Uterus (tissue), 3 donors: ENCODE measurements at regions not wholly inside any gene's neighbourhood (a gene's known extent, or its start where the extent isn't known, plus 50 kb on each side); places are given as distances from the start of the nearest gene placed in this dataset.

Experiments
- DNase-seq, 2 donors: peaks; one replicate each; pipeline ENCODE4 v3.0.0-alpha.2; 2019 to 2020
- H3K27ac ChIP-seq, 2 donors: fragments of 200-600 bp; sonication (generic); 1 replicate in 1 of 2; 2 replicates in 1 of 2; pipeline ENCODE4 v1.5.1; 2016 to 2018
- H3K27me3 ChIP-seq, 2 donors: fragments of 200-600 bp; sonication (generic); one replicate each; pipeline ENCODE4 v1.5.1; 2018 to 2019; ENCODE audit warnings: control low read depth in 1 of 2
- H3K36me3 ChIP-seq, 2 donors: fragments of 200-600 bp; sonication (generic); one replicate each; pipeline ENCODE4 v1.5.1; 2019; ENCODE audit warnings: control low read depth in 1 of 2
- H3K4me1 ChIP-seq, 2 donors: fragments of 200-600 bp; sonication (generic); one replicate each; pipeline ENCODE4 v1.5.1; 2018 to 2019; ENCODE audit warnings: control low read depth in 1 of 2
- H3K4me3 ChIP-seq, 2 donors: fragments of 200-600 bp; sonication (generic); 1 replicate in 1 of 2; 2 replicates in 1 of 2; pipeline ENCODE4 v1.5.1; 2018 to 2019; ENCODE audit warnings: mild to moderate bottlenecking in 1 of 2
- H3K9me3 ChIP-seq, 2 donors: fragments of 200-600 bp; sonication (generic); one replicate each; pipeline ENCODE4 v1.5.1; 2019; ENCODE audit warnings: control low read depth in 1 of 2
- CTCF ChIP-seq, 4 experiments: fragments of 200-600 bp in 2 of 4; fragments of 450-650 bp in 2 of 4; sonication (generic) in 2 of 4; IDR thresholded peaks; one replicate each; pipeline ENCODE4 v1.5.1; 2016 to 2019; ENCODE audit warnings: antibody characterized with exemption in 4 of 4, mild to moderate bottlenecking in 2 of 4, moderate library complexity in 1 of 4
- POLR2A ChIP-seq, 2 donors: fragments of 450-650 bp; IDR thresholded peaks; one replicate each; pipeline ENCODE4 v1.6.1; 2016; ENCODE audit warnings: antibody characterized with exemption in 2 of 2, mild to moderate bottlenecking in 1 of 2, moderate library complexity in 1 of 2
- intact Hi-C: fragments of 100-400 bp; cut with DNase I; formaldehyde crosslinking; loops from one replicate; pipeline ENCODE4 v1.15.1; 2023; ENCODE audit warnings: low total_unique reads
- donor health status: DM: yes; HTN: yes; CAD: no.

- no peaks in the 10 kb centered on the region for H3K27me3 ChIP-seq
- TF ChIP-seq CTCF (IDR thresholded peaks at IDR 0.05) (no peak), POLR2A (IDR thresholded peaks at IDR 0.05) (no peak)
- intact Hi-C loops = no loop called here
- H3K27ac ChIP-seq = no peak overlapping the region
- H3K4me3 ChIP-seq = no peak overlapping the region
- no peak for DNase-seq
- no peaks in the 10 kb centered on the region for H3K4me1 ChIP-seq
- H3K9me3 ChIP-seq = no peaks in the 10 kb centered on the region
- no peaks in the 10 kb centered on the region for H3K36me3 ChIP-seq
These were observed 410.2 kb upstream of the PSMD7 start for GRCh38 chr16:73886426-73886825.

GRCh38 chr16:73885319-73885718 is 411.3 kb upstream of the PSMD7 start:
- no peak for TF ChIP-seq CTCF (IDR thresholded peaks at IDR 0.05)
- DNase-seq = no peak
- intact Hi-C loops = no loop called here
- Histone ChIP-seq H3K27ac (no peak overlapping the region), H3K27me3 (no peaks in the 10 kb centered on the region), H3K4me1 (no peaks in the 10 kb centered on the region), H3K4me3 (no peak overlapping the region), H3K36me3 (no peaks in the 10 kb centered on the region), H3K9me3 (no peaks in the 10 kb centered on the region)

DNA sequence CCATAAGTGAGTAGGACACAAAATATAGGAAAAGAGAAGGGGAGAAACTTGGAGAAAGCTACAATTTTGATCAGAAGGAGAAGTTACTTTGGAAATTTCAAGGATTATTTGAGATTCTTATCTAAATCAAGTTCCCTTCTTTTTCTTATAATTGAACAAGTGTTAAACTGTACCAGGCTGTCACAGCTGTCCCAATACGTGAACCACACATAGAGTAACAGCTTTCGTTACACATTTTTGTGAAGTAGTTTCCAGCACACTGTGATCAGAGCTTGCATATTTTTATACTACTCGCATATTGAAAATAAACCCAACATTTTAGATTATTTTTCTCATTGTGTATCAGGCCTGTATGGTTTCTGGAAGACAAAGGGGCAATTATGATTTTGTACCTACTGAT is 412.8 kb upstream of the PSMD7 start:
- TF ChIP-seq CTCF (IDR thresholded peaks at IDR 0.05) = no peak
- no peak for TF ChIP-seq POLR2A (IDR thresholded peaks at IDR 0.05)
- no peaks in the 10 kb centered on the region for H3K27me3 ChIP-seq

DNA sequence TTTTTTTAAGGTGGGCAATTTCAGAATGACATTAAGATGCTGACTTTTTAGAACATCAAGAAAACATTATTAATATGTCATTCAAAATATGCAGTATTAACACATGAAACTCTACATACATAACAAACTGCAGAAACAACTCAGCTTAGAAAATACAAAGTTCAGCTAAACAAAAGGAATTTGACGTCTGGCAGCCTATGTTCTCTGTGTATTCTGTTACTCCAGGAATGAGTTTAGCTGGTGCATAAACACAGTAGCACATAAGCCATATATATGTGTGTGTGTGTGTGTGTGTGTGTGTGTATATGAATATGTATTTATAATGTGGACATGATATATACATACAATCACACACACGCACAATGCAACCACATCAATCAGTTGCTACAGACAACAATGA is 413.5 kb upstream of the PSMD7 start:
- Histone ChIP-seq H3K4me3 (no peak overlapping the region), H3K27me3 (no peaks in the 10 kb centered on the region), H3K4me1 (no peaks in the 10 kb centered on the region), H3K36me3 (no peaks in the 10 kb centered on the region), H3K9me3 (no peaks in the 10 kb centered on the region), H3K27ac (no peak overlapping the region)
- TF ChIP-seq CTCF (IDR thresholded peaks at IDR 0.05) (no peak), POLR2A (IDR thresholded peaks at IDR 0.05) (no peak)
- intact Hi-C loops = no loop called here
- no peak for DNase-seq

More for the DNA sequence above, 412.8 kb upstream of the PSMD7 start:
- Histone ChIP-seq H3K4me1 (no peaks in the 10 kb centered on the region), H3K9me3 (no peaks in the 10 kb centered on the region), H3K36me3 (no peaks in the 10 kb centered on the region), H3K4me3 (no peak overlapping the region), H3K27ac (no peak overlapping the region)
- intact Hi-C loops = no loop called here
- DNase-seq = no peak

DNA sequence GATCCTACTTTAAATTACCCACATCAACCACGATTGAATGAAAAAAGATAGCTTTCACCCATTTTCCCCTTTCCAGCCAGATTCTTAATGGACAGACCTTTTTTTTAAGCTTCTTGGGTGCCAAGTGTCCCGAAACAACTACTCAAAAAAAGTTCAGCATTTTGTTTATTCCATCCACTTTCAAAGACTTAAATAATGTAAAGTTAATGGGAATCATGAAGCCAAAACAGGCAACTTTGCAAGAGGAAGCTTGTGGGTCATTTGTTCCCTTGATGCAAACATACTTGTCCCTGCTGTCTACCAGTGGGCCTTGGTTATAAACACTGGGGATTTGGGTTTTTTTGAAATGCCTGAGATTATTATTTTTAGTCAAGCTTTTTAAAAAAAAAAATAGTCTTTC is 414.0 kb upstream of the PSMD7 start:
- Histone ChIP-seq H3K27ac (no peak overlapping the region), H3K27me3 (no peaks in the 10 kb centered on the region), H3K36me3 (no peaks in the 10 kb centered on the region), H3K4me1 (no peaks in the 10 kb centered on the region), H3K4me3 (no peak overlapping the region), H3K9me3 (no peaks in the 10 kb centered on the region)
- TF ChIP-seq CTCF (IDR thresholded peaks at IDR 0.05) = no peak
- no peak for TF ChIP-seq POLR2A (IDR thresholded peaks at IDR 0.05)
- no peak for DNase-seq
- intact Hi-C loops = no loop called here
